Pancreas (tissue), 10 donors: ENCODE measurements at regions not wholly inside any gene's neighbourhood (a gene's known extent, or its start where the extent isn't known, plus 50 kb on each side); places are given as distances from the start of the nearest gene placed in this dataset.

Experiments used
- ATAC-seq, 4 donors: fragments of 200-7000 bp; cut with Tn5 transposase; one replicate each; pipeline versions ENCODE4 v1.8.0 to v1.9.1; 2020; ENCODE audit warnings: mild to moderate bottlenecking in 4 of 4, moderate library complexity in 4 of 4
- DNase-seq, 6 donors: peaks; one replicate each; pipeline ENCODE4 v3.0.0-alpha.2; 2020
- FAIRE-seq: peaks from 2 replicates; lab custom pipeline; 2012; peaks lifted over from hg19 to GRCh38; lab: Jason Lieb, UNC
- H3K27ac ChIP-seq, 4 donors: fragments of 200-600 bp; sonication (generic); 1 replicate in 3 of 4; 2 replicates in 1 of 4; pipeline versions ENCODE4 v1.5.0 to v1.8.0; 2020
- H3K27me3 ChIP-seq, 4 donors: fragments of 200-600 bp; one replicate each; pipeline ENCODE4 v1.8.0; 2021
- H3K36me3 ChIP-seq, 3 donors: fragments of 200-600 bp; sonication (generic) in 1 of 3; one replicate each; pipeline versions ENCODE4 v1.5.0 to v1.8.0; 2020 to 2021
- H3K4me1 ChIP-seq, 3 donors: fragments of 200-600 bp; one replicate each; pipeline ENCODE4 v1.8.0; 2021
- H3K4me3 ChIP-seq, 4 donors: fragments of 200-600 bp; sonication (generic) in 2 of 4; one replicate each; pipeline versions ENCODE4 v1.5.0 to v1.8.0; 2020 to 2021
- H3K9me3 ChIP-seq, 4 donors: fragments of 200-600 bp; one replicate each; pipeline ENCODE4 v1.8.0; 2021
- CTCF ChIP-seq, 4 donors: fragments of 200-600 bp; sonication (generic) in 3 of 4; IDR thresholded peaks; one replicate each; pipeline versions ENCODE4 v1.5.0 to v1.8.0; 2021; ENCODE audit warnings: antibody characterized with exemption in 4 of 4
- WGBS, 2 donors: extraction: QIAGEN DNeasy Blood & Tissue Kit; methylation state at CpG; one replicate each; pipeline ENCODE4 v1.1.7; 2013; 5-methylcytosine and 5-hydroxymethylcytosine counted together
- intact Hi-C, 3 donors: fragments of 100-400 bp; cut with DNase I; formaldehyde crosslinking; loops; one replicate each; pipeline versions ENCODE4 v1.11.1 to v1.14.2; 2022
- donor health status: healthy with polysubstance abuse.
- donor health status: DM: no; HTN: no; CAD: no; lungs with moderate emphysema.
- donor health status: DM: no; HTN: no; CAD: no.
- donor health status: control.
- donor health status: control.
- donor health status: Bipolar disorder and iron deficiency.
- donor health status: DM: yes; HTN: yes; CAD: no.
- donor health status: DM: no; HTN: no; CAD: no.
- donor health status: DM: no; HTN: no; CAD: no.
- donor health status: DM: yes; HTN: yes; CAD: no.

GRCh38 chr13:29959603-29960002, 109.2 kb upstream of the UBL3 start:
- ATAC-seq (no peak), FAIRE-seq (no peak), DNase-seq (no peak)
- WGBS, 2 donors: 90 to 92% methylated on average over 8 of the region's 8 CpGs
- intact Hi-C loops: no loop called here
- no peak for TF ChIP-seq CTCF (IDR thresholded peaks at IDR 0.05)
- Histone ChIP-seq H3K27ac (no peak overlapping the region), H3K4me3 (no peak overlapping the region), H3K36me3 (no peaks in the 10 kb centered on the region), H3K9me3 (no peaks in the 10 kb centered on the region), H3K27me3 (no peaks in the 10 kb centered on the region), H3K4me1 (no peaks in the 10 kb centered on the region)

GRCh38 chr13:29959086-29959485, 108.7 kb upstream of the UBL3 start:
- no peaks in the 10 kb centered on the region for H3K4me1 ChIP-seq
- no peaks in the 10 kb centered on the region for H3K9me3 ChIP-seq
- H3K27ac ChIP-seq: no peak overlapping the region
- H3K4me3 ChIP-seq: no peak overlapping the region
- 70 to 83% methylated on average over 1 of the region's 1 CpG for WGBS, 2 donors
- DNase-seq (no peak), FAIRE-seq (no peak), ATAC-seq (no peak)
- intact Hi-C loops: no loop called here
- no peaks in the 10 kb centered on the region for H3K27me3 ChIP-seq
- no peaks in the 10 kb centered on the region for H3K36me3 ChIP-seq
- no peak for TF ChIP-seq CTCF (IDR thresholded peaks at IDR 0.05)

GRCh38 chr13:29958476-29958875, 108.1 kb upstream of the UBL3 start:
- Histone ChIP-seq H3K4me1 (no peaks in the 10 kb centered on the region), H3K27ac (no peak overlapping the region), H3K36me3 (no peaks in the 10 kb centered on the region), H3K27me3 (no peaks in the 10 kb centered on the region), H3K9me3 (no peaks in the 10 kb centered on the region), H3K4me3 (no peak overlapping the region)
- DNase-seq (no peak), FAIRE-seq (no peak), ATAC-seq (no peak)
- WGBS, 2 donors: 90 to 91% methylated on average over 3 of the region's 3 CpGs
- no peak for TF ChIP-seq CTCF (IDR thresholded peaks at IDR 0.05)
- intact Hi-C loops: no loop called here

DNA sequence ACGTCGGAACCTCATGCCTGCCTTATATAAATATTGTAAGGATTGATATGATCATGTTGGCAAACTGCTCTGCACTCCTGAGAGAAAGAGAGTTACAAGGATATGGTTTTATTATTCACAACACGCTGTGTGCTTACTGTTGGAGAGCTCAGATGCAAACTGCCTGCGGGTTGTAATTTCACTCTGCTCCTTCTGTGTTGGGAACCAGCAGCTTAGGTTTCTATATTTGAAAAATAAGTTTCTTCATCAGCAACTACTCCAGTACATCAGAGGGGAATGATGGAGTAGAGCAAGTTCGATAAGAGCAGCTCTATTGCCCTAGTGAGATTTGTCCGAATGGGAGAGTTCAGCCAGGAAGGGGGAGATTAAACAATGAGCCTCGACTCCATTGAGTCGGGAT, 106.9 kb upstream of the UBL3 start:
- 22 to 27% methylated on average over 8 of the region's 8 CpGs for WGBS, 2 donors
- H3K36me3 ChIP-seq: no peaks in the 10 kb centered on the region
- intact Hi-C loops: no loop called here
- H3K4me3 ChIP-seq: no peak overlapping the region
- no peak overlapping the region for H3K27ac ChIP-seq
- DNase-seq (no peak), FAIRE-seq (no peak), ATAC-seq (no peak)
- H3K9me3 ChIP-seq: no peaks in the 10 kb centered on the region
- TF ChIP-seq CTCF (IDR thresholded peaks at IDR 0.05): no peak
- H3K4me1 ChIP-seq: no peaks in the 10 kb centered on the region
- H3K27me3 ChIP-seq: no peaks in the 10 kb centered on the region

- no peak for TF ChIP-seq CTCF (IDR thresholded peaks at IDR 0.05)
- WGBS, 2 donors: 29 to 32% methylated on average over 4 of the region's 4 CpGs
- intact Hi-C loops: no loop called here
- Histone ChIP-seq H3K9me3 (no peaks in the 10 kb centered on the region), H3K4me3 (no peak overlapping the region), H3K27me3 (no peaks in the 10 kb centered on the region), H3K27ac (no peak overlapping the region), H3K4me1 (no peaks in the 10 kb centered on the region), H3K36me3 (no peaks in the 10 kb centered on the region)
- FAIRE-seq (no peak), ATAC-seq (peak in 1 of 4 donors; percentile 39), DNase-seq (no peak)
Measured at GRCh38 chr13:29956853-29957252, 106.4 kb upstream of the UBL3 start.
